SK-N-SH (cell line): ENCODE measurements at regions not wholly inside any gene's neighbourhood (a gene's known extent, or its start where the extent isn't known, plus 50 kb on each side); places are given as distances from the start of the nearest gene placed in this dataset.
"Not testable (repeated sequence)": the region's sequence is repeated elsewhere in the genome, so short reads cannot be mapped to it uniquely, and the experiment has no call there.

Source experiments
- CTCF ChIA-PET: fragments of 300-600, 350-600 bp; formaldehyde crosslinking; extraction: SDS; loops from one replicate; lab custom pipeline; 2021; lab: Yijun Ruan, JAX
- POLR2A ChIA-PET: fragments of 350-600 bp; sonication (Branson Sonifier 250); formaldehyde crosslinking; extraction: SDS; loops from one replicate; lab custom pipeline; 2020; ENCODE audit warnings: antibody characterized with exemption, inconsistent platforms; lab: Yijun Ruan, JAX
- DNase-seq: peaks from one replicate; pipeline ENCODE4 v3.0.0; 2012
- H2AFZ ChIP-seq: fragments of 200-600 bp; sonication (generic); 2 replicates; pipeline ENCODE4 v1.8.1; 2016; ENCODE audit warnings: antibody characterized with exemption, mild to moderate bottlenecking, low read depth
- H3F3A ChIP-seq: fragments of 200-600 bp; sonication (generic); replicated peaks from 2 replicates; pipeline ENCODE3; 2016; ENCODE audit warnings: antibody characterized with exemption, mild to moderate bottlenecking; ENCODE audit not compliant: insufficient read depth
- H3K27ac ChIP-seq, 2 experiments: fragments of 200-500 bp in 1 of 2; fragments of 200-600 bp in 1 of 2; sonication (Bioruptor generic) in 1 of 2; sonication (generic), shearing (Covaris generic) in 1 of 2; 2 replicates each; pipeline versions ENCODE4 v1.5.1 to v1.6.1; 2014 to 2016; ENCODE audit warnings: low read depth in 2 of 2, inconsistent platforms in 1 of 2, low read length in 1 of 2, mild to moderate bottlenecking in 1 of 2, mixed read lengths in 1 of 2
- H3K27me3 ChIP-seq: fragments of 200-600 bp; sonication (generic), shearing (Covaris generic); 2 replicates; pipeline ENCODE4 v1.6.1; 2016; ENCODE audit warnings: mixed run types; ENCODE audit not compliant: insufficient read depth
- H3K36me3 ChIP-seq, 2 experiments: fragments of 200-500 bp in 1 of 2; fragments of 200-600 bp in 1 of 2; sonication (Bioruptor generic) in 1 of 2; sonication (generic) in 1 of 2; replicated peaks in 1 of 2; 2 replicates each; pipeline versions ENCODE3 to v1.5.1; 2014 to 2016; ENCODE audit warnings: low read length in 1 of 2, mild to moderate bottlenecking in 1 of 2; ENCODE audit not compliant: insufficient read depth in 2 of 2, control insufficient read depth in 1 of 2
- H3K4me1 ChIP-seq, 2 experiments: fragments of 200-500 bp in 1 of 2; fragments of 200-600 bp in 1 of 2; sonication (Bioruptor generic) in 1 of 2; sonication (generic), shearing (Covaris generic) in 1 of 2; 2 replicates each; pipeline versions ENCODE4 v1.5.1 to v1.6.1; 2014 to 2016; ENCODE audit warnings: low read depth in 1 of 2, low read length in 1 of 2, mixed run types in 1 of 2; ENCODE audit not compliant: insufficient read depth in 2 of 2, control insufficient read depth in 1 of 2
- H3K4me2 ChIP-seq: fragments of 200-600 bp; sonication (generic), shearing (Covaris generic); 2 replicates; pipeline ENCODE4 v1.6.1; 2017; ENCODE audit warnings: mixed run types
- H3K4me3 ChIP-seq, 2 experiments: fragments of 200-500 bp in 1 of 2; fragments of 200-600 bp in 1 of 2; sonication (Bioruptor generic) in 1 of 2; sonication (generic), shearing (Covaris generic) in 1 of 2; 2 replicates each; pipeline versions ENCODE4 v1.5.1 to v1.8.1; 2014 to 2016; ENCODE audit warnings: low read depth in 2 of 2, inconsistent platforms in 1 of 2, low read length in 1 of 2, mild to moderate bottlenecking in 1 of 2, mixed read lengths in 1 of 2, moderate library complexity in 1 of 2
- H3K79me2 ChIP-seq: fragments of 200-600 bp; sonication (generic); 2 replicates; pipeline ENCODE4 v1.8.1; 2017; ENCODE audit warnings: mild to moderate bottlenecking; ENCODE audit not compliant: insufficient read depth
- H3K9ac ChIP-seq: fragments of 200-600 bp; sonication (generic); 2 replicates; pipeline ENCODE4 v1.6.1; 2017; ENCODE audit warnings: mixed run types
- H3K9me2 ChIP-seq: fragments of 200-600 bp; sonication (generic); 2 replicates; pipeline ENCODE4 v1.6.1; 2017; ENCODE audit warnings: mixed run types
- H3K9me3 ChIP-seq: fragments of 200-600 bp; sonication (generic); 2 replicates; pipeline ENCODE4 v1.6.1; 2017; ENCODE audit warnings: mixed run types, mild to moderate bottlenecking, moderate library complexity
- H4K20me1 ChIP-seq: fragments of 200-600 bp; sonication (generic); 2 replicates; pipeline ENCODE4 v1.6.1; 2017; ENCODE audit warnings: mild to moderate bottlenecking, mixed run types; ENCODE audit not compliant: insufficient read depth
- CHD2 ChIP-seq: fragments of 150-350 bp; IDR thresholded peaks from 2 replicates; pipeline ENCODE4 v1.6.1; 2018; ENCODE audit warnings: low read length; ENCODE audit not compliant: partially characterized antibody
- GATA2 ChIP-seq: sonication (generic); formaldehyde crosslinking; IDR thresholded peaks from 2 replicates; pipeline ENCODE4 v1.5.0; 2020; ENCODE audit warnings: mild to moderate bottlenecking, missing genetic modification reagents
- MEF2A ChIP-seq: IDR thresholded peaks from 2 replicates; pipeline ENCODE4 v1.4.0; 2012; ENCODE audit warnings: low read depth, borderline replicate concordance
- NFIC ChIP-seq: IDR thresholded peaks from 2 replicates; pipeline ENCODE4 v1.4.0; 2012; ENCODE audit warnings: borderline replicate concordance
- NRF1 ChIP-seq: IDR thresholded peaks from 2 replicates; pipeline ENCODE4 v1.6.1; 2012; ENCODE audit warnings: low read depth, mild to moderate bottlenecking, low read length
- POLR2AphosphoS5 ChIP-seq: IDR thresholded peaks from 2 replicates; pipeline ENCODE4 v1.6.1; 2012; ENCODE audit warnings: low read depth, low read length
- RCOR1 ChIP-seq: fragments of 150-350 bp; IDR thresholded peaks from 2 replicates; pipeline ENCODE4 v1.6.1; 2017; ENCODE audit warnings: antibody characterized with exemption, low read length
- SIN3A ChIP-seq: IDR thresholded peaks from 2 replicates; pipeline ENCODE4 v1.6.1; 2012; ENCODE audit warnings: low read depth, mild to moderate bottlenecking, low read length, moderate library complexity, borderline replicate concordance
- TAF1 ChIP-seq: IDR thresholded peaks from 2 replicates; pipeline ENCODE4 v1.6.1; 2012; ENCODE audit warnings: low read depth, mild to moderate bottlenecking, low read length, moderate library complexity, borderline replicate concordance
- TCF12 ChIP-seq: IDR thresholded peaks from 2 replicates; pipeline ENCODE4 v1.4.0; 2012
- TEAD4 ChIP-seq: IDR thresholded peaks from 2 replicates; pipeline ENCODE4 v1.4.0; 2012; ENCODE audit warnings: mild to moderate bottlenecking, borderline replicate concordance; ENCODE audit not compliant: insufficient read depth
- YY1 ChIP-seq: IDR thresholded peaks from 2 replicates; pipeline ENCODE4 v1.4.0; 2012; ENCODE audit warnings: low read depth, mild to moderate bottlenecking
- TF ChIP-seq, protein P1 (sequence below): IDR thresholded peaks from 2 replicates; pipeline ENCODE4 v1.4.0; 2012; ENCODE audit warnings: low read depth
- TF ChIP-seq, protein P2 (sequence below): fragments of 200-600 bp; sonication (generic); IDR thresholded peaks from 2 replicates; pipeline ENCODE4 v1.6.1; 2017; ENCODE audit warnings: antibody characterized with exemption, mild to moderate bottlenecking, moderate library complexity
- TF ChIP-seq, protein P3 (sequence below): IDR thresholded peaks from 2 replicates; pipeline ENCODE4 v1.4.0; 2012; ENCODE audit warnings: low read depth, borderline replicate concordance
- TF ChIP-seq, protein P4 (sequence below): fragments of 150-350 bp; IDR thresholded peaks from 2 replicates; pipeline ENCODE4 v1.6.1; 2016; ENCODE audit warnings: mild to moderate bottlenecking, low read depth, low read length
- TF ChIP-seq, protein P5 (sequence below): IDR thresholded peaks from 2 replicates; pipeline ENCODE4 v1.6.1; 2012; ENCODE audit warnings: mild to moderate bottlenecking, low read depth, low read length, moderate library complexity

DNA sequence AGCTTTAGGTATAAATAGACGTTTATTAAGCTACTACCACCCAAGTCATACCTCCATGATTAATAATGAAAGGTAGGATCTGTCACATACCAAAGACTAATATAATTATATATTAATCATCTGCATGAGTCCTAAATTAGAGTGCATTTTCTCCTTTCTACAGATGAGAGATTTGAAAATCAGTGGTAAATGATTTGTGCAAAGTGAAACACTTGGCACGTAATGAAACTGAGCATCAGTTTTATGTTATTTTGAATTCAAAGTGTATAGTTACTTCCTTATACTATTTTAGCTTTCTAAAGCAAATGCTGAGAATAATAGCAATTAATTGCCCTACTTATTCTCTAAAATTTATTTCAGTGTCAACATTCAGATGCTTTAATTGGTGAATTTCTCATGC, 615.3 kb downstream of the TRIB2 start (continued):
- TF ChIP-seq, protein P1, sequence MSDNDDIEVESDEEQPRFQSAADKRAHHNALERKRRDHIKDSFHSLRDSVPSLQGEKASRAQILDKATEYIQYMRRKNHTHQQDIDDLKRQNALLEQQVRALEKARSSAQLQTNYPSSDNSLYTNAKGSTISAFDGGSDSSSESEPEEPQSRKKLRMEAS, result no peak
- no peak for TF ChIP-seq POLR2AphosphoS5
- no peak for TF ChIP-seq MEF2A

DNA sequence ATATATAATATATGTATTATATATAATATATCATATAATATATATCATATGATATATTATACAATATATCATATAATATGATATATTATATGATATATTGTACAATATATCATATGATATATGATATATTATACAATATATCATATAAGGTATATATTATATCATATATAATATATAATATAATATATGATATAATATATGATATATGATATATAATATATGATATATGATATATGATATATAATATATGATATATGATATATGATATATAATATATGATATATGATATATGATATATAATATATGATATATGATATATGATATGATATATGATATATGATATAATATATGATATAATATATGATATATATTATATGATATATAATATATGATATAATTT, 617.3 kb downstream of the TRIB2 start:
- POLR2A ChIA-PET, DNase-seq, H3K4me1 ChIP-seq, H2AFZ ChIP-seq, H3K9me3 ChIP-seq, H3K27me3 ChIP-seq, H4K20me1 ChIP-seq, CTCF ChIA-PET, H3K4me2 ChIP-seq, H3K27ac ChIP-seq, H3K9me2 ChIP-seq, H3K9ac ChIP-seq, H3K36me3 ChIP-seq, H3F3A ChIP-seq, H3K79me2 ChIP-seq, H3K4me3 ChIP-seq: not testable (repeated sequence)

DNA sequence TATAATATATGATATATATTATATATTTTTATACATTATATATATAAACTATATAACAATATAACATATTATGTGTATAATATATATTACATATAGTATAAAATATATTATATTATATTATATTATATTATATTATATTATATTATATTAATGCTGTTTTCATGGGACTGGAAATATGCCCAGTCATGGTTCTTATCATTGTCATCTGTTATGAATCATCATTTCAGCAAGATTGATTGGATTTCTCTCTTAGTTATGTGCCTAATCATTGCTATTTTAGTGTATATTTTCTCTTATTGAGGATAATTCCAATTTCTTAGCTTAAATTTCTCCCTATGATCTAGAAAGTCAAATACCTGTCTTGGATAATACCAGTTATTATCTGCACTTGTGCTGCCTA, 617.8 kb downstream of the TRIB2 start:
- H4K20me1 ChIP-seq, result no peaks in the 10 kb centered on the region
- ChIA-PET POLR2A (no interaction called here), CTCF (interaction anchor here (1.0 kb wide), 1 partner anchor 25 kb away, joined by 3 read pairs; no protein-coding TSS in a partner anchor)
- no peaks in the 10 kb centered on the region for H3K4me1 ChIP-seq
- no peaks in the 10 kb centered on the region for H3K36me3 ChIP-seq
- TF ChIP-seq, protein P1, result no peak
- TF ChIP-seq SIN3A (no peak), TCF12 (no peak), TAF1 (no peak), TEAD4 (no peak), CHD2 (no peak), GATA2 (CRISPR knock-in tag) (no peak), MEF2A (no peak), RCOR1 (no peak), NFIC (no peak), YY1 (no peak), NRF1 (no peak)
- TF ChIP-seq, protein P2, sequence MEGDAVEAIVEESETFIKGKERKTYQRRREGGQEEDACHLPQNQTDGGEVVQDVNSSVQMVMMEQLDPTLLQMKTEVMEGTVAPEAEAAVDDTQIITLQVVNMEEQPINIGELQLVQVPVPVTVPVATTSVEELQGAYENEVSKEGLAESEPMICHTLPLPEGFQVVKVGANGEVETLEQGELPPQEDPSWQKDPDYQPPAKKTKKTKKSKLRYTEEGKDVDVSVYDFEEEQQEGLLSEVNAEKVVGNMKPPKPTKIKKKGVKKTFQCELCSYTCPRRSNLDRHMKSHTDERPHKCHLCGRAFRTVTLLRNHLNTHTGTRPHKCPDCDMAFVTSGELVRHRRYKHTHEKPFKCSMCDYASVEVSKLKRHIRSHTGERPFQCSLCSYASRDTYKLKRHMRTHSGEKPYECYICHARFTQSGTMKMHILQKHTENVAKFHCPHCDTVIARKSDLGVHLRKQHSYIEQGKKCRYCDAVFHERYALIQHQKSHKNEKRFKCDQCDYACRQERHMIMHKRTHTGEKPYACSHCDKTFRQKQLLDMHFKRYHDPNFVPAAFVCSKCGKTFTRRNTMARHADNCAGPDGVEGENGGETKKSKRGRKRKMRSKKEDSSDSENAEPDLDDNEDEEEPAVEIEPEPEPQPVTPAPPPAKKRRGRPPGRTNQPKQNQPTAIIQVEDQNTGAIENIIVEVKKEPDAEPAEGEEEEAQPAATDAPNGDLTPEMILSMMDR, result no peak
- TF ChIP-seq, protein P3, sequence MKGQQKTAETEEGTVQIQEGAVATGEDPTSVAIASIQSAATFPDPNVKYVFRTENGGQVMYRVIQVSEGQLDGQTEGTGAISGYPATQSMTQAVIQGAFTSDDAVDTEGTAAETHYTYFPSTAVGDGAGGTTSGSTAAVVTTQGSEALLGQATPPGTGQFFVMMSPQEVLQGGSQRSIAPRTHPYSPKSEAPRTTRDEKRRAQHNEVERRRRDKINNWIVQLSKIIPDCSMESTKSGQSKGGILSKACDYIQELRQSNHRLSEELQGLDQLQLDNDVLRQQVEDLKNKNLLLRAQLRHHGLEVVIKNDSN, result no peak
- TF ChIP-seq, protein P4, sequence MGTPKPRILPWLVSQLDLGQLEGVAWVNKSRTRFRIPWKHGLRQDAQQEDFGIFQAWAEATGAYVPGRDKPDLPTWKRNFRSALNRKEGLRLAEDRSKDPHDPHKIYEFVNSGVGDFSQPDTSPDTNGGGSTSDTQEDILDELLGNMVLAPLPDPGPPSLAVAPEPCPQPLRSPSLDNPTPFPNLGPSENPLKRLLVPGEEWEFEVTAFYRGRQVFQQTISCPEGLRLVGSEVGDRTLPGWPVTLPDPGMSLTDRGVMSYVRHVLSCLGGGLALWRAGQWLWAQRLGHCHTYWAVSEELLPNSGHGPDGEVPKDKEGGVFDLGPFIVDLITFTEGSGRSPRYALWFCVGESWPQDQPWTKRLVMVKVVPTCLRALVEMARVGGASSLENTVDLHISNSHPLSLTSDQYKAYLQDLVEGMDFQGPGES, result no peak
- TF ChIP-seq, protein P5, sequence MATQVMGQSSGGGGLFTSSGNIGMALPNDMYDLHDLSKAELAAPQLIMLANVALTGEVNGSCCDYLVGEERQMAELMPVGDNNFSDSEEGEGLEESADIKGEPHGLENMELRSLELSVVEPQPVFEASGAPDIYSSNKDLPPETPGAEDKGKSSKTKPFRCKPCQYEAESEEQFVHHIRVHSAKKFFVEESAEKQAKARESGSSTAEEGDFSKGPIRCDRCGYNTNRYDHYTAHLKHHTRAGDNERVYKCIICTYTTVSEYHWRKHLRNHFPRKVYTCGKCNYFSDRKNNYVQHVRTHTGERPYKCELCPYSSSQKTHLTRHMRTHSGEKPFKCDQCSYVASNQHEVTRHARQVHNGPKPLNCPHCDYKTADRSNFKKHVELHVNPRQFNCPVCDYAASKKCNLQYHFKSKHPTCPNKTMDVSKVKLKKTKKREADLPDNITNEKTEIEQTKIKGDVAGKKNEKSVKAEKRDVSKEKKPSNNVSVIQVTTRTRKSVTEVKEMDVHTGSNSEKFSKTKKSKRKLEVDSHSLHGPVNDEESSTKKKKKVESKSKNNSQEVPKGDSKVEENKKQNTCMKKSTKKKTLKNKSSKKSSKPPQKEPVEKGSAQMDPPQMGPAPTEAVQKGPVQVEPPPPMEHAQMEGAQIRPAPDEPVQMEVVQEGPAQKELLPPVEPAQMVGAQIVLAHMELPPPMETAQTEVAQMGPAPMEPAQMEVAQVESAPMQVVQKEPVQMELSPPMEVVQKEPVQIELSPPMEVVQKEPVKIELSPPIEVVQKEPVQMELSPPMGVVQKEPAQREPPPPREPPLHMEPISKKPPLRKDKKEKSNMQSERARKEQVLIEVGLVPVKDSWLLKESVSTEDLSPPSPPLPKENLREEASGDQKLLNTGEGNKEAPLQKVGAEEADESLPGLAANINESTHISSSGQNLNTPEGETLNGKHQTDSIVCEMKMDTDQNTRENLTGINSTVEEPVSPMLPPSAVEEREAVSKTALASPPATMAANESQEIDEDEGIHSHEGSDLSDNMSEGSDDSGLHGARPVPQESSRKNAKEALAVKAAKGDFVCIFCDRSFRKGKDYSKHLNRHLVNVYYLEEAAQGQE, result no peak
- H3K4me3 ChIP-seq, result no peak overlapping the region
- no peak overlapping the region for H2AFZ ChIP-seq
- no peaks in the 10 kb centered on the region for H3K79me2 ChIP-seq
- no peak overlapping the region for H3K4me2 ChIP-seq
- no peaks in the 10 kb centered on the region for H3K9me3 ChIP-seq
- no peak overlapping the region for H3K9ac ChIP-seq
- H3K27me3 ChIP-seq, result no peaks in the 10 kb centered on the region
- DNase-seq, result no peak
- no peaks in the 10 kb centered on the region for H3F3A ChIP-seq
- H3K27ac ChIP-seq, result no peak overlapping the region
- H3K9me2 ChIP-seq, result no peaks in the 10 kb centered on the region
